Lower leg skin (tissue), 3 donors: ENCODE measurements at regions not wholly inside any gene's neighbourhood (a gene's known extent, or its start where the extent isn't known, plus 50 kb on each side); places are given as distances from the start of the nearest gene placed in this dataset.

Experiments
- POLR2A ChIP-seq, 2 donors: fragments of 450-650 bp; IDR thresholded peaks; one replicate each; pipeline ENCODE4 v1.6.1; 2016 to 2017; ENCODE audit warnings: antibody characterized with exemption in 2 of 2, mild to moderate bottlenecking in 1 of 2, moderate library complexity in 1 of 2
- TF ChIP-seq, protein P1 (sequence below), 3 donors: fragments of 450-650 bp; IDR thresholded peaks; one replicate each; pipeline ENCODE4 v1.5.1; 2016; ENCODE audit warnings: antibody characterized with exemption in 3 of 3, mild to moderate bottlenecking in 3 of 3, moderate library complexity in 2 of 3

GRCh38 chr13:59360916-59361315 is 802.8 kb downstream of the DIAPH3 start:
- TF ChIP-seq POLR2A (IDR thresholded peaks at IDR 0.05) = no peak
- TF ChIP-seq, protein P1, sequence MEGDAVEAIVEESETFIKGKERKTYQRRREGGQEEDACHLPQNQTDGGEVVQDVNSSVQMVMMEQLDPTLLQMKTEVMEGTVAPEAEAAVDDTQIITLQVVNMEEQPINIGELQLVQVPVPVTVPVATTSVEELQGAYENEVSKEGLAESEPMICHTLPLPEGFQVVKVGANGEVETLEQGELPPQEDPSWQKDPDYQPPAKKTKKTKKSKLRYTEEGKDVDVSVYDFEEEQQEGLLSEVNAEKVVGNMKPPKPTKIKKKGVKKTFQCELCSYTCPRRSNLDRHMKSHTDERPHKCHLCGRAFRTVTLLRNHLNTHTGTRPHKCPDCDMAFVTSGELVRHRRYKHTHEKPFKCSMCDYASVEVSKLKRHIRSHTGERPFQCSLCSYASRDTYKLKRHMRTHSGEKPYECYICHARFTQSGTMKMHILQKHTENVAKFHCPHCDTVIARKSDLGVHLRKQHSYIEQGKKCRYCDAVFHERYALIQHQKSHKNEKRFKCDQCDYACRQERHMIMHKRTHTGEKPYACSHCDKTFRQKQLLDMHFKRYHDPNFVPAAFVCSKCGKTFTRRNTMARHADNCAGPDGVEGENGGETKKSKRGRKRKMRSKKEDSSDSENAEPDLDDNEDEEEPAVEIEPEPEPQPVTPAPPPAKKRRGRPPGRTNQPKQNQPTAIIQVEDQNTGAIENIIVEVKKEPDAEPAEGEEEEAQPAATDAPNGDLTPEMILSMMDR (IDR thresholded peaks at IDR 0.05) = no peak
